ENCODE measurements at regions not wholly inside any gene's neighbourhood (a gene's known extent, or its start where the extent isn't known, plus 50 kb on each side); places are given as distances from the start of the nearest gene placed in this dataset.

DNA sequence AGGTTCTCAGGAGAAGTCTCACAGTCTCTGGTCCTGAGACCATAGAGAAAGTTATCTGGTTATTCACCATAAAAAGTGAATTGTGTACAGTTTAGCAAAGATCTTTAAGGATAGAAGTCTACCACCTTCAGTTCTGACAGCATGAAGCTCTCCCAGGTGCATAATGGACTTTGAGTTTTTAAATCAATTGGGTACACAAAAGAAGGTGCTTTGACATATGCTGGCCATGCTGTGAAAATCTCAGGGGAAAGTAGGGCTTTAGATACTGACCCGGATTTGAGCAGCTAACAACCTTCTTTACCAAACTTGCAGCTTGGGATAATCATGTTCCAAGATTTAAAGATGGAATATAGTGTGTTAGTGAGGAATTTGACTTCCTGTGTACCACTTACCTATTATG, 264.2 kb downstream of the ZSWIM6 start:
- DNase-seq (ENCODE audit: low read depth, low spot score) = no peak
- no peak overlapping the region for H3K4me3 ChIP-seq (ENCODE audit: low read depth, low read length)
- TF ChIP-seq CTCF (IDR thresholded peaks at IDR 0.05; ENCODE audit: insufficient read depth, low read length, missing control alignments) = no peak
- POLR2A ChIA-PET = no interaction called here
- CTCF ChIA-PET = interaction anchor here (1.3 kb wide), 1 partner anchor 61 kb away, joined by 5 read pairs; no protein-coding TSS in a partner anchor

GRCh38 chr5:61597684-61598083, 265.6 kb downstream of the ZSWIM6 start:
- POLR2A ChIA-PET = no interaction called here
- no peak for DNase-seq (ENCODE audit: low read depth, low spot score)
- no peak overlapping the region for H3K4me3 ChIP-seq (ENCODE audit: low read depth, low read length)
- CTCF ChIA-PET = interaction anchor here (1.5 kb wide), 1 partner anchor 18 kb away, joined by 4 read pairs; no protein-coding TSS in a partner anchor
- no peak for TF ChIP-seq CTCF (IDR thresholded peaks at IDR 0.05; ENCODE audit: insufficient read depth, low read length, missing control alignments)

- no peak for DNase-seq (ENCODE audit: low read depth, low spot score)
- ChIA-PET CTCF (interaction anchor here (1.5 kb wide), 1 partner anchor 18 kb away, joined by 4 read pairs; no protein-coding TSS in a partner anchor), POLR2A (no interaction called here)
- TF ChIP-seq CTCF (IDR thresholded peaks at IDR 0.05; ENCODE audit: insufficient read depth, low read length, missing control alignments) = no peak
- no peak overlapping the region for H3K4me3 ChIP-seq (ENCODE audit: low read depth, low read length)
Observed at GRCh38 chr5:61598126-61598525, 266.1 kb downstream of the ZSWIM6 start.

GRCh38 chr5:61599370-61600122, 267.5 kb downstream of the ZSWIM6 start:
- ChIA-PET CTCF (interaction anchor here (1.5 kb wide), 1 partner anchor 14 kb away, joined by 4 read pairs; no protein-coding TSS in a partner anchor), POLR2A (no interaction called here)
- no peak for TF ChIP-seq CTCF (IDR thresholded peaks at IDR 0.05; ENCODE audit: insufficient read depth, low read length, missing control alignments)
- DNase-seq (ENCODE audit: low read depth, low spot score) = no peak
- no peak overlapping the region for H3K4me3 ChIP-seq (ENCODE audit: low read depth, low read length)

DNA sequence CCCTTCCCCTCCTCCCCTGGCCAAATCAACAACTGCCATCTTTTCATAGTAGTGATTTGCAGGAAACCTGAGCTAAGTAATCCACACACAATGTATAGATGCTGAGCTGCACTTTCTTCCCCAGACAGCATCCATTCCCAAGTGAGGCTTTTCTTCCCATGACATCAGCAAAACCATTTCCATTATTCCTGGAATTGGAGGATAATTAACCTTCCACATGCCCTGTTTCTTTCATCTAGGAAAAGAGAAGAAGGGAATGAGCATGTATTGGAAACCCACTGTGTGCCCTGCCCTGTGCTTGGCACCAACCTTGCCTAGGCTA, 268.0 kb downstream of the ZSWIM6 start:
- H3K4me3 ChIP-seq (ENCODE audit: low read depth, low read length) = no peak overlapping the region
- POLR2A ChIA-PET = no interaction called here
- no peak for TF ChIP-seq CTCF (IDR thresholded peaks at IDR 0.05; ENCODE audit: insufficient read depth, low read length, missing control alignments)
- CTCF ChIA-PET = interaction anchor here (1.5 kb wide), 1 partner anchor 13 kb away, joined by 4 read pairs; no protein-coding TSS in a partner anchor
- no peak for DNase-seq (ENCODE audit: low read depth, low spot score)

GRCh38 chr5:61600945-61601511, 269.0 kb downstream of the ZSWIM6 start:
- H3K4me3 ChIP-seq (ENCODE audit: low read depth, low read length) = no peak overlapping the region
- no peak for TF ChIP-seq CTCF (IDR thresholded peaks at IDR 0.05; ENCODE audit: insufficient read depth, low read length, missing control alignments)
- ChIA-PET POLR2A (no interaction called here), CTCF (interaction anchor here (1.5 to 1.8 kb wide), 2 partner anchors 12 kb away, joined by 4 read pairs; no protein-coding TSS in a partner anchor)
- no peak for DNase-seq (ENCODE audit: low read depth, low spot score)
